Mesenchymal stem cell (in vitro differentiated cells and primary cell): ENCODE measurements at regions not wholly inside any gene's neighbourhood (a gene's known extent, or its start where the extent isn't known, plus 50 kb on each side); places are given as distances from the start of the nearest gene placed in this dataset.
"Not testable (repeated sequence)": the region's sequence is repeated elsewhere in the genome, so short reads cannot be mapped to it uniquely, and the experiment has no call there.

ENCODE experiments used
- DNase-seq: peaks from one replicate; pipeline ENCODE4 v3.0.0-alpha.2; 2013
- H2AFZ ChIP-seq: one replicate; pipeline ENCODE4 v1.6.1; 2013; ENCODE audit warnings: low read depth, mild to moderate bottlenecking, control low read depth, inconsistent platforms, low read length, moderate library complexity
- H2AK5ac ChIP-seq: 2 replicates; pipeline ENCODE4 v1.6.1; 2013; ENCODE audit warnings: low read length, moderate library complexity, mild to moderate bottlenecking, inconsistent platforms; ENCODE audit not compliant: severe bottlenecking
- H2BK120ac ChIP-seq: one replicate; pipeline ENCODE4 v1.6.1; 2013; ENCODE audit warnings: low read depth, mild to moderate bottlenecking, inconsistent platforms, low read length, moderate library complexity
- H2BK12ac ChIP-seq, 2 experiments: one replicate each; pipeline ENCODE4 v1.6.1; 2013; ENCODE audit warnings: inconsistent platforms in 2 of 2, low read length in 2 of 2, mild to moderate bottlenecking in 2 of 2, moderate library complexity in 2 of 2, control low read depth in 1 of 2
- H2BK15ac ChIP-seq: one replicate; pipeline ENCODE4 v1.6.1; 2013; ENCODE audit warnings: mild to moderate bottlenecking, low read depth, inconsistent platforms; ENCODE audit not compliant: poor library complexity, severe bottlenecking
- H2BK5ac ChIP-seq: 2 replicates; pipeline ENCODE4 v1.6.1; 2013; ENCODE audit warnings: low read depth, mild to moderate bottlenecking, low read length, control low read depth, inconsistent platforms; ENCODE audit not compliant: poor library complexity, severe bottlenecking
- H3K14ac ChIP-seq, 2 experiments: one replicate each; pipeline ENCODE4 v1.6.1; 2013; ENCODE audit warnings: inconsistent platforms in 2 of 2, low read length in 2 of 2, control low read depth in 1 of 2, mild to moderate bottlenecking in 1 of 2, moderate library complexity in 1 of 2
- H3K18ac ChIP-seq, 2 experiments: one replicate each; pipeline ENCODE4 v1.6.1; 2013; ENCODE audit warnings: inconsistent platforms in 2 of 2, low read length in 2 of 2, control low read depth in 1 of 2, low read depth in 1 of 2, mild to moderate bottlenecking in 1 of 2
- H3K23ac ChIP-seq, 2 experiments: one replicate each; pipeline ENCODE4 v1.6.1; 2013; ENCODE audit warnings: inconsistent platforms in 2 of 2, low read length in 2 of 2, mild to moderate bottlenecking in 2 of 2, moderate library complexity in 2 of 2, control low read depth in 1 of 2
- H3K27ac ChIP-seq: 2 replicates; pipeline ENCODE4 v1.5.1; 2013; ENCODE audit warnings: mild to moderate bottlenecking, moderate library complexity, low read length, control low read depth, inconsistent platforms; ENCODE audit not compliant: poor library complexity, severe bottlenecking
- H3K27me3 ChIP-seq, 2 experiments: 2 replicates each; pipeline versions ENCODE4 v1.6.1 to v1.7.0; 2013; ENCODE audit warnings: low read length in 2 of 2, mild to moderate bottlenecking in 2 of 2, moderate library complexity in 2 of 2, control low read depth in 1 of 2, inconsistent platforms in 1 of 2; ENCODE audit not compliant: control insufficient read depth in 1 of 2, insufficient read depth in 1 of 2
- H3K36me3 ChIP-seq, 2 experiments: 2 replicates each; pipeline versions ENCODE4 v1.6.1 to v1.7.0; 2013; ENCODE audit warnings: low read length in 2 of 2, control low read depth in 1 of 2, inconsistent platforms in 1 of 2, low read depth in 1 of 2, mild to moderate bottlenecking in 1 of 2; ENCODE audit not compliant: insufficient read depth in 2 of 2, control insufficient read depth in 1 of 2
- H3K4ac ChIP-seq, 2 experiments: one replicate each; pipeline ENCODE4 v1.6.1; 2013; ENCODE audit warnings: inconsistent platforms in 2 of 2, low read length in 2 of 2, mild to moderate bottlenecking in 2 of 2, moderate library complexity in 2 of 2, control low read depth in 1 of 2, low read depth in 1 of 2
- H3K4me1 ChIP-seq: 2 replicates; pipeline ENCODE4 v1.6.1; 2013; ENCODE audit warnings: low read depth, low read length, control low read depth; ENCODE audit not compliant: control insufficient read depth, insufficient read depth
- H3K4me2 ChIP-seq: 2 replicates; pipeline ENCODE4 v1.6.1; 2013; ENCODE audit warnings: low read length, mild to moderate bottlenecking, inconsistent platforms; ENCODE audit not compliant: poor library complexity, severe bottlenecking
- H3K4me3 ChIP-seq, 2 experiments: 2 replicates each; pipeline versions ENCODE4 v1.5.1 to v1.7.0; 2013; ENCODE audit warnings: low read length in 2 of 2, mild to moderate bottlenecking in 2 of 2, control low read depth in 1 of 2, low read depth in 1 of 2; ENCODE audit not compliant: insufficient read depth in 1 of 2
- H3K79me1 ChIP-seq: replicated peaks from 2 replicates; pipeline ENCODE4 v1.6.1; 2013; ENCODE audit warnings: mild to moderate bottlenecking, control low read depth, low read length, inconsistent platforms; ENCODE audit not compliant: poor library complexity, severe bottlenecking
- H3K9ac ChIP-seq: 2 replicates; pipeline ENCODE4 v1.7.0; 2013; ENCODE audit warnings: mild to moderate bottlenecking, low read length, moderate library complexity
- H3K9me3 ChIP-seq: 2 replicates; pipeline ENCODE4 v1.7.0; 2013; ENCODE audit warnings: mild to moderate bottlenecking, low read length; ENCODE audit not compliant: control insufficient read depth
- H4K8ac ChIP-seq: one replicate; pipeline ENCODE4 v1.6.1; 2013; ENCODE audit warnings: inconsistent platforms, mild to moderate bottlenecking, low read length, moderate library complexity
- H4K91ac ChIP-seq: one replicate; pipeline ENCODE4 v1.6.1; 2013; ENCODE audit warnings: mild to moderate bottlenecking, low read length, inconsistent platforms
- WGBS: methylation state at CpG from one replicate; pipeline ENCODE4 v1.1.7; 2013; ENCODE audit warnings: mixed read lengths; 5-methylcytosine and 5-hydroxymethylcytosine counted together

- H2BK12ac ChIP-seq: no peak overlapping the region
- H3K9me3 ChIP-seq: no peaks in the 10 kb centered on the region
- H3K18ac ChIP-seq: no peak overlapping the region
- WGBS: no CpG with 5 or more reads among the region's 1 CpG
- no peak overlapping the region for H2AFZ ChIP-seq
- no peak overlapping the region for H4K91ac ChIP-seq
- no peak overlapping the region for H3K27ac ChIP-seq
- no peak overlapping the region for H2BK120ac ChIP-seq
- H2BK5ac ChIP-seq: no peak overlapping the region
- H3K4me1 ChIP-seq: no peaks in the 10 kb centered on the region
- H4K8ac ChIP-seq: no peak overlapping the region
- no peak overlapping the region for H3K9ac ChIP-seq
- no peak overlapping the region for H2BK15ac ChIP-seq
- H3K36me3 ChIP-seq: no peaks in the 10 kb centered on the region
- no peaks in the 10 kb centered on the region for H3K27me3 ChIP-seq
- H3K4ac ChIP-seq: no peak overlapping the region
- H3K4me2 ChIP-seq: no peak overlapping the region
- H3K79me1 ChIP-seq: no peaks in the 10 kb centered on the region
- H3K14ac ChIP-seq: no peak overlapping the region
- no peak overlapping the region for H2AK5ac ChIP-seq
- no peak for DNase-seq
- no peak overlapping the region for H3K4me3 ChIP-seq
- no peak overlapping the region for H3K23ac ChIP-seq
Measured at GRCh38 chr2:33704406-33704855, 105.3 kb upstream of the FAM98A start.

DNA sequence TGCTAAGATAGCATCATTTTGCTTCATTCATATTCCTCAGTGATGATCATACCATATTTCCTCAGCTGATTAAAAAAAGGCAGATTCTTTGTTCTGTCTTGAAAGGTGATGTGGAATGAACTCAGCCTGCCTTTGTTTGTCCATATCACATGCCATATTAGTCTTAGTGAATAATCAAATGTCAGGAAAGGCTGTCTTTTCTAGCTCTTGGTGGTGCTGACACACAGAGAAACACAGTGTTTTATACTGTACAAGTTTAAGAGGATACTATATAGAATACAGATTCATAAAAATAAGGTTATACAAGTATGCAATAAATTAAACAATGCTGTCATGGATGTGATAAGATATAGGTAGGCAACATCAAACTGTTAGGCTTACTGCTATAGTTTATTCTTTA is 97.1 kb upstream of the FAM98A start:
- no peak overlapping the region for H3K23ac ChIP-seq
- peaks cover 3% of the 10 kb centered on the region for H3K9me3 ChIP-seq
- H2BK120ac ChIP-seq: no peak overlapping the region
- no peak overlapping the region for H3K4me3 ChIP-seq
- H2BK5ac ChIP-seq: no peak overlapping the region
- H3K4me1 ChIP-seq: no peaks in the 10 kb centered on the region
- H4K8ac ChIP-seq: no peak overlapping the region
- H3K14ac ChIP-seq: no peak overlapping the region
- H3K9ac ChIP-seq: no peak overlapping the region
- H3K4me2 ChIP-seq: no peak overlapping the region
- H3K36me3 ChIP-seq: no peaks in the 10 kb centered on the region
- no peak overlapping the region for H3K18ac ChIP-seq
- no peak overlapping the region for H2AK5ac ChIP-seq
- no peak overlapping the region for H2AFZ ChIP-seq
- H3K27ac ChIP-seq: no peak overlapping the region
- no peak overlapping the region for H4K91ac ChIP-seq
- no peak overlapping the region for H2BK12ac ChIP-seq
- H3K4ac ChIP-seq: no peak overlapping the region
- H3K79me1 ChIP-seq: no peaks in the 10 kb centered on the region
- no peaks in the 10 kb centered on the region for H3K27me3 ChIP-seq
- no peak overlapping the region for H2BK15ac ChIP-seq
- no peak for DNase-seq

DNA sequence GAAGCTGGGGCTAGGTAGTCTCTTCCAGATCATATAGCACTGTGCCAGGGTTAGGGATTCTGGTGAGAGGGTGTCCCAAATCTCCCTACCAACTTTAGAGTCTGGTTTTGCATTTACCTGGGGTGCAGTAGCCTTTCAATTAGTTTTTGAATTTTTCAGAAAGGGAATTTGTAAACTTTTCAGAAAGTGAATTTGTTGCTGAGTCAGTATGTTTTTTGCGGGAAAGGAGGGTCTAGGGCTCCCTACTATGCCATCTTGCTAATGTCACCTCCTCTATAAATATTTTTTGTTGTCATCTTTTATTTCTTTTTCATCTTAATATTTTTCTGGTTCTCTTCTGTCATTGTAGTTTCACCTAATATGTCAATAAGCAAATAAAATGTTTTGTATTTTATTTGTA is 95.8 kb upstream of the FAM98A start:
- WGBS: no CpG with 5 or more reads among the region's 1 CpG

DNA sequence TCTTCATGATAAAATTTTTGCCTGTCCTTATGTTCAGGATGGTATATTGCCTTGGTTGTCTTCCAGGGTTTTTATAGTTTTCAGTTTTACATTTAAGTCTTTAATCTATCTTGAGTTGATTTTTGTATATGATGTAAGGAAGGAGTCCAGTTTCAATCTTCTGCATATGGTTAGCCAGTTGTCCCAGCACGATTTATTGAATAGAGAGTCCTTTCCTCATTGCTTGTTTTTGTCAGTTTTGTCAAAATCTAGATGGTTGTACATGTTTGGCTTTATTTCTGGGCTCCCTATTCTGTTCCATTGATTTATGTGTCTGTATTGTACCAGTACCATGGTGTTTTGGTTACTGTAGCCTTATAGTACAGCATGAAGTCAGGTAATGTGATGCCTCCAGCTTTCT is 91.6 kb upstream of the FAM98A start:
- H3K9me3 ChIP-seq: peaks cover 34% of the 10 kb centered on the region
- H4K91ac ChIP-seq, H3K23ac ChIP-seq, H3K18ac ChIP-seq, H3K9ac ChIP-seq, H2AFZ ChIP-seq, H4K8ac ChIP-seq, H3K79me1 ChIP-seq, H3K36me3 ChIP-seq, H2BK12ac ChIP-seq, H2BK5ac ChIP-seq, H3K4me2 ChIP-seq, H2BK120ac ChIP-seq, H3K27ac ChIP-seq, H3K27me3 ChIP-seq, H3K4ac ChIP-seq, H2BK15ac ChIP-seq, H2AK5ac ChIP-seq, H3K4me3 ChIP-seq, H3K14ac ChIP-seq, H3K4me1 ChIP-seq, DNase-seq: not testable (repeated sequence)
- 67% methylated on average over 1 of the region's 1 CpG for WGBS

More for the DNA sequence above, 95.8 kb upstream of the FAM98A start:
- Histone ChIP-seq H4K91ac (no peak overlapping the region), H2BK5ac (no peak overlapping the region), H2BK12ac (no peak overlapping the region), H3K23ac (no peak overlapping the region), H2AK5ac (no peak overlapping the region), H3K4me2 (no peak overlapping the region), H2BK15ac (no peak overlapping the region), H3K4ac (no peak overlapping the region), H2AFZ (no peak overlapping the region), H3K27ac (no peak overlapping the region), H3K4me3 (no peak overlapping the region), H3K9me3 (peaks cover 13% of the 10 kb centered on the region), H4K8ac (no peak overlapping the region), H2BK120ac (no peak overlapping the region), H3K4me1 (no peaks in the 10 kb centered on the region), H3K79me1 (no peaks in the 10 kb centered on the region), H3K36me3 (no peaks in the 10 kb centered on the region), H3K14ac (no peak overlapping the region), H3K18ac (no peak overlapping the region), H3K27me3 (no peaks in the 10 kb centered on the region), H3K9ac (no peak overlapping the region)
- DNase-seq: no peak
